Activated T-helper 2 cell treated with anti-CD3 and anti-CD28 coated beads, Interferon-gamma antibody, Interleukin-2, Interleukin-4, amounts not matched to agents 10 μg/mL and 5 μg/mL and 100 μg/mL, durations not matched to agents 14 hours and 24 hours and 36 hours (primary cell): ENCODE measurements at regions not wholly inside any gene's neighbourhood (a gene's known extent, or its start where the extent isn't known, plus 50 kb on each side); places are given as distances from the start of the nearest gene placed in this dataset.
"Not testable (repeated sequence)": the region's sequence is repeated elsewhere in the genome, so short reads cannot be mapped to it uniquely, and the experiment has no call there.

Source experiments
- DNase-seq: peaks from one replicate; pipeline ENCODE4 v3.0.0; 2021; ENCODE audit warnings: low spot score
- H3K27ac Mint-ChIP-seq: one replicate; pipeline ENCODE4 v1.8.0; 2021; ENCODE audit warnings: mixed read lengths
- H3K27me3 Mint-ChIP-seq: one replicate; pipeline ENCODE4 v1.8.0; 2021; ENCODE audit warnings: low read depth, mixed read lengths
- H3K36me3 Mint-ChIP-seq: one replicate; pipeline ENCODE4 v1.8.0; 2021; ENCODE audit warnings: low read depth, mixed read lengths
- H3K4me1 Mint-ChIP-seq: one replicate; pipeline ENCODE4 v1.8.0; 2021; ENCODE audit warnings: low read depth, mixed read lengths
- H3K4me3 Mint-ChIP-seq: one replicate; pipeline ENCODE4 v1.8.0; 2021; ENCODE audit warnings: low read depth, mild to moderate bottlenecking, moderate library complexity, mixed read lengths
- H3K9me3 Mint-ChIP-seq: one replicate; pipeline ENCODE4 v1.8.0; 2021; ENCODE audit warnings: mixed read lengths
- intact Hi-C: fragments of 100-400 bp; cut with micrococcal nuclease; formaldehyde crosslinking; loops from one replicate; pipeline ENCODE4 v1.15.1; 2023

GRCh38 chr7:110522061-110522760 lies 568.7 kb upstream of the LRRN3 start:
- Mint-ChIP-seq H3K4me1 (no peaks in the 10 kb centered on the region), H3K4me3 (no peak overlapping the region), H3K36me3 (no peaks in the 10 kb centered on the region), H3K27ac (no peak overlapping the region), H3K9me3 (no peaks in the 10 kb centered on the region), H3K27me3 (peaks cover 3% of the 10 kb centered on the region)
- no peak for DNase-seq
- intact Hi-C loops: no loop called here

DNA sequence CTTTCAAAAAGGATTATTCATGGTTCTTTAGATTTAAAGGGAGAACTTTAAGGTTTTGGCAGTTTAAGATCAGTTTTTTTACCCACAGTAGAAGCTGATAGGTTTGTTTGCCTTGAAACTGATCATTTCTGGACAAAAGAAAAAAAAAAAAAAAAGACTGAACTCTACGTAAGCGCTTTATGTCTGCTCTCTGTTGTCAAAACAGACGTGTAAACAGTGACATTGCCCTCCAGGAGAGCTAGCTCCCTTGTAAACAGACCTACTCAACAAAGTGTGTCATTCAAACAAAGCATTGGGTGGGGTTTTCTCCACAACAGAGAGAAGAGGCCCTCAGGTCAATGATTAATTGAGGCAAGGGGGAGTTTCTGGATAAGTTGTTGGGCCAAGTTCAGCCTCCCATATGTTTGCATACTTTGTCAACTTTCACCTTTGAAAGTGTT lies 568.1 kb upstream of the LRRN3 start:
- H3K27ac Mint-ChIP-seq: no peak overlapping the region
- no peaks in the 10 kb centered on the region for H3K4me1 Mint-ChIP-seq
- H3K9me3 Mint-ChIP-seq: no peaks in the 10 kb centered on the region
- DNase-seq: no peak
- no peaks in the 10 kb centered on the region for H3K36me3 Mint-ChIP-seq
- no peak overlapping the region for H3K4me3 Mint-ChIP-seq
- peaks cover 3% of the 10 kb centered on the region for H3K27me3 Mint-ChIP-seq
- intact Hi-C loops: no loop called here

DNA sequence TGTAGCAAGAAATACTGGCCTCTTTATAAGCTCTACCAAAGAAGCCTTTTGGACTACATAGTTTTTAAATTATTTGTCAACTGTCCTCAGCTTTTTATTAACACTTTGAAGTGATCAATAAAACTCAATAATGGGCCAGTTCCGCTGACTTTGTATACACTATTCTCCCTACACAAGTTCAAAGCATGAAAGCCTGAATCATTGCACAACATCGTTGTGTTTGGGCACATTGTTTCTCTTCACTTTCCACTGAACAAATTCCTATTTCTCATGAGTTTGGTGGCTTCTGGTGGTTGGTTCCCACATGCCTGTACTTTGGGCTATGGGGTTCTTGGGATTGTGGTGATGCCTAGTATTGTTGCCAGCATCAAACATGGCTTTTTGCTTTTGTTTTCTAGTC lies 561.8 kb upstream of the LRRN3 start:
- Mint-ChIP-seq H3K36me3 (no peaks in the 10 kb centered on the region), H3K27ac (no peak overlapping the region), H3K9me3 (no peaks in the 10 kb centered on the region), H3K27me3 (no peaks in the 10 kb centered on the region), H3K4me1 (no peaks in the 10 kb centered on the region), H3K4me3 (no peak overlapping the region)
- intact Hi-C loops: no loop called here
- DNase-seq: no peak

- H3K4me1 Mint-ChIP-seq: no peaks in the 10 kb centered on the region
- no peak for DNase-seq
- no peak overlapping the region for H3K27ac Mint-ChIP-seq
- no peak overlapping the region for H3K4me3 Mint-ChIP-seq
- H3K27me3 Mint-ChIP-seq: no peaks in the 10 kb centered on the region
- no peaks in the 10 kb centered on the region for H3K9me3 Mint-ChIP-seq
- intact Hi-C loops: no loop called here
- no peaks in the 10 kb centered on the region for H3K36me3 Mint-ChIP-seq
Measured at GRCh38 chr7:110531186-110531585, 559.7 kb upstream of the LRRN3 start.

- no peak for DNase-seq
- no peaks in the 10 kb centered on the region for H3K36me3 Mint-ChIP-seq
- intact Hi-C loops: no loop called here
- no peak overlapping the region for H3K27ac Mint-ChIP-seq
- H3K4me3 Mint-ChIP-seq: no peak overlapping the region
- no peaks in the 10 kb centered on the region for H3K9me3 Mint-ChIP-seq
- no peaks in the 10 kb centered on the region for H3K4me1 Mint-ChIP-seq
- H3K27me3 Mint-ChIP-seq: no peaks in the 10 kb centered on the region
Measured at GRCh38 chr7:110534241-110534931, 556.5 kb upstream of the LRRN3 start.

DNA sequence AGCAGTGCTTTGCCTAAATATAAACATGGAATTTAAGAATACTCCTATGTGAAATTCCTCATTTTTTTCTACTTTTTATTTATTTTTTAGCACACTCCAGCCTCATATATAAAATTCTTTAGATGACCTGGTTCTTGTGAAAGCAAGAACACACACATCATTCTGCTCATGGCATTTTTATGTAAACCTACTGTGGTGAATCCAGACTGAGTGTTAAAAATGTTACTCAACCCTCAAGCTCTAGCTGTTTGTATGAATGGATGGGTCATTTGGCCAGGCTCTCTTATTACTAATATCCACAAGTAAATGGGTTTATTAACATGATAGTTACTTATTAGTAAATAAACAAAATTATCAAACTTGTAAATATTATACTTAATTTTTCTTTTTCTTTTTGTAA lies 551.7 kb upstream of the LRRN3 start:
- H3K9me3 Mint-ChIP-seq: no peaks in the 10 kb centered on the region
- no peaks in the 10 kb centered on the region for H3K27me3 Mint-ChIP-seq
- no peaks in the 10 kb centered on the region for H3K4me1 Mint-ChIP-seq
- H3K4me3 Mint-ChIP-seq: no peak overlapping the region
- H3K36me3 Mint-ChIP-seq: no peaks in the 10 kb centered on the region
- DNase-seq: no peak
- H3K27ac Mint-ChIP-seq: no peak overlapping the region
- intact Hi-C loops: no loop called here

GRCh38 chr7:110541962-110542361 lies 549.0 kb upstream of the LRRN3 start:
- Mint-ChIP-seq H3K4me3 (no peak overlapping the region), H3K4me1 (no peaks in the 10 kb centered on the region), H3K27ac (no peak overlapping the region), H3K9me3 (no peaks in the 10 kb centered on the region), H3K36me3 (no peaks in the 10 kb centered on the region), H3K27me3 (no peaks in the 10 kb centered on the region)
- intact Hi-C loops: loop anchor here (1.0 kb wide), 1 partner anchor 7 kb away; no protein-coding TSS in a partner anchor
- no peak for DNase-seq

DNA sequence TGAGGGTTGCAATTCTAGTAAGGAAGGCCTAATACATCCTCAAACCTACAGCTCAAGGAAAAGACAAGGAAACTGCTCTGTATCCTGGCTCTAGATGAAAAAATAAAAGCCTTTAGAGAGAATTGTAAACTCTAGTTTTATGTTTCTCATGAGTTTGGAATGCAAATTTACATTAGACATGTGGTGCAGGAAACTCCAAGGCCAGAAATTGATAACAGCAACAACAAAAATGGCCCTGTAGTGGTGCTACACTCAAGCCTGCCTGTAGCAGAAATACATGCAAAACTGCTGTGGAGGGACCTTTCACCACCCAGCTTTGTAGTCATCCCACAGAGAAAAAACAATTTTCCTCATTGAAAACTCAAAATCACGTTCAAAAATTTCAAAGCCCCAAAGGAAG lies 546.7 kb upstream of the LRRN3 start:
- intact Hi-C loops: no loop called here
- Mint-ChIP-seq H3K27ac (no peak overlapping the region), H3K27me3 (no peaks in the 10 kb centered on the region), H3K36me3 (no peaks in the 10 kb centered on the region), H3K9me3 (no peaks in the 10 kb centered on the region), H3K4me1 (no peaks in the 10 kb centered on the region), H3K4me3 (no peak overlapping the region)
- no peak for DNase-seq

GRCh38 chr7:110548372-110548771 lies 542.6 kb upstream of the LRRN3 start:
- no peaks in the 10 kb centered on the region for H3K4me1 Mint-ChIP-seq
- H3K27ac Mint-ChIP-seq: no peak overlapping the region
- no peak overlapping the region for H3K4me3 Mint-ChIP-seq
- H3K9me3 Mint-ChIP-seq: no peaks in the 10 kb centered on the region
- intact Hi-C loops: no loop called here
- H3K27me3 Mint-ChIP-seq: no peaks in the 10 kb centered on the region
- no peak for DNase-seq
- no peaks in the 10 kb centered on the region for H3K36me3 Mint-ChIP-seq

DNA sequence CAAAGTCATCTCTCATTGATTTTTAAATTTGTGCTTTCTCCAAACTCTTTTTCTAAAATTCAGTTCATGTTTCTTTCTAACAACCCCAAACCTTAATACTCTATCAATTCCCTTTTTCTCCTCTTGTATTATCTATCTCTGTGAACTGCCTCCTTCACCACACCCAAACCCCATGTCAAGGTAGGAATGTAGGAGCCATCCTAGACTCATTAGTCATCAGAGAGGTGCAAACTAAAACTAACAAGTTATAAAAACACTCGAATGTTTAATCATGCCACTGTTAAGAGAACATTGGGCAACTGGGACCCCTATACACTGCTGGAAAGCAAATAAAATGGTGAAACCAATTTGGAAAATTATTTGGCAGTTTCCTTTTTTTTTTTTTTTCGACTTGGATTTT lies 533.8 kb upstream of the LRRN3 start:
- intact Hi-C loops: no loop called here
- Mint-ChIP-seq H3K9me3 (no peaks in the 10 kb centered on the region), H3K27me3 (no peaks in the 10 kb centered on the region), H3K27ac (no peak overlapping the region), H3K36me3 (no peaks in the 10 kb centered on the region), H3K4me1 (no peaks in the 10 kb centered on the region), H3K4me3 (no peak overlapping the region)
- no peak for DNase-seq

DNA sequence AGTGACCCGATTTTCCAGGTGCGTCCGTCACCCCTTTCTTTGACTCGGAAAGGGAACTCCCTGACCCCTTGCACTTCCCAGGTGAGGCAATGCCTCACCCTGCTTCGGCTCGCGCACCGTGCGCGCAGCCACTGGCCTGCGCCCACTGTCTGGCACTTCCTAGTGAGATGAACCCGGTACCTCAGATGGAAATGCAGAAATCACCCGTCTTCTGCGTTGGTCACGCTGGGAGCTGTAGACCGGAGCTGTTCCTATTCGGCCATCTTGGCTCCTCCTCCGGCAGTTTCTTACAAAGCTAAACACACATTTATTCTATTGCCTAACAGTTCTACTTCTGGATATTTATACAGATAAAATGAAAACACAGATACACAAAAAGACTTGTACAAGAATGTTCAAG lies 527.6 kb upstream of the LRRN3 start:
- H3K27ac Mint-ChIP-seq, H3K27me3 Mint-ChIP-seq, DNase-seq, intact Hi-C loops, H3K4me3 Mint-ChIP-seq, H3K9me3 Mint-ChIP-seq, H3K36me3 Mint-ChIP-seq, H3K4me1 Mint-ChIP-seq: not testable (repeated sequence)

DNA sequence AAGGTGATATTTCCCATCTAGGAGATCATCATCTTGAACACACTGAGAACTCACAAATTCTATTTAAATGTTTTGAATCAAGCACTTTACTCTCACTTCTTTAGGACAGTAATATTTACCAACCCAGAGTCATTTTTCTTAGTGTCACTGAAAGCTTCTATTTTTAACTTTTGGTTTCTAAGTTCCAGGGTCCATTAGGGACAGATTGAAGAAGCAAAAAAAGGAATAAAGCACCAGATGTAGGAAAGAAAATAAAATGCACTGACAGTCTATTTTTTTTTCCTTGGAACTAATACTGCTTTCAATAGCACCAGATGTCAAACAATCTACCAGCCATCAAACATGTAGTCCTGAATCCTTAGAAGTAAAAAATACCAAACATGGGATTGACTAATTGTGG lies 526.7 kb upstream of the LRRN3 start:
- peaks cover 4% of the 10 kb centered on the region for H3K9me3 Mint-ChIP-seq
- intact Hi-C loops: no loop called here
- H3K27me3 Mint-ChIP-seq: no peaks in the 10 kb centered on the region
- no peaks in the 10 kb centered on the region for H3K36me3 Mint-ChIP-seq
- H3K27ac Mint-ChIP-seq: no peak overlapping the region
- no peak for DNase-seq
- no peaks in the 10 kb centered on the region for H3K4me1 Mint-ChIP-seq
- no peak overlapping the region for H3K4me3 Mint-ChIP-seq

DNA sequence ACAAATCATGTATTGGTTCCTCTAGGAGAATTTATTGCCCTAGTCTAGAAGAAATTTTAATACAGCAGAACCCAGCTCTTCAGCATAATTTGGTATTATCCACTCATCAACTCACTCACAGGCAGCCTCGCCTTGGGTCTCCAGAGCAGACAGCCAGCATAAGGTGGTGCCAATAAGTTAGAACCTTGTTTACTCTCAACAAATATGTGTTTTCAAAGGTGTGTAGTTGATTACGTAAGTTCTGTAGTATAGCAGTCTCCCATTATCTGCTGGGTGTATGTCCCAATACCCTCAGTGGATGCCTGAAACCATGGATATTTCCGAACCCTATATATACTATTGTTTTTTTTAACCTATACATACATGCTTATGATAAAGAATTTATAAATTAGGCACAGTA lies 522.5 kb upstream of the LRRN3 start:
- no peak overlapping the region for H3K4me3 Mint-ChIP-seq
- DNase-seq: no peak
- H3K36me3 Mint-ChIP-seq: no peaks in the 10 kb centered on the region
- intact Hi-C loops: no loop called here
- no peak overlapping the region for H3K27ac Mint-ChIP-seq
- peaks cover 2% of the 10 kb centered on the region for H3K9me3 Mint-ChIP-seq
- no peaks in the 10 kb centered on the region for H3K27me3 Mint-ChIP-seq
- H3K4me1 Mint-ChIP-seq: no peaks in the 10 kb centered on the region
